Islet of Langerhans (tissue), 1 donor: ENCODE measurements at regions not wholly inside any gene's neighbourhood (a gene's known extent, or its start where the extent isn't known, plus 50 kb on each side); places are given as distances from the start of the nearest gene placed in this dataset.

ENCODE experiments used
- FAIRE-seq: peaks from one replicate; lab custom pipeline; 2011; peaks lifted over from hg19 to GRCh38; lab: Jason Lieb, UNC

- FAIRE-seq = no peak
Measured at GRCh38 chr20:17021481-17021880, 205.4 kb upstream of the PCSK2 start.

DNA sequence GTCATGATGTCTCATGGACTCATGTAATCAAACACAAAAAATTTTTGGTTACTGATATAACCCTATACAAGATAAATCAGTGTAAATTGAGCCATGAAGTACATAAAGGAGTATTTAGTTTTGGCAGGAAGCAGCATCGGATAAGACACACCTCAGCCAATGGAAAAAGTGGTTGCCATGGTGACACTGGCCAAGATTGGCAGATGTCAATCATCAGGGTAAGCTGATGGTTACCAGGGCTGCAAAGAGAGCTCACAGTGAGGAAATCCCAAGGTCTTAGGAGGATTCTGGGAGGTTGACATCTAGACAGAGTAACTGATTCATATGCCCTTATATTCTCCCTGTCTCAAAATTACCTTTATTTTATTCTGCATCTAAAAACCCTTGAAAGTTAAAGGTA lies 203.8 kb upstream of the PCSK2 start:
- FAIRE-seq = no peak

DNA sequence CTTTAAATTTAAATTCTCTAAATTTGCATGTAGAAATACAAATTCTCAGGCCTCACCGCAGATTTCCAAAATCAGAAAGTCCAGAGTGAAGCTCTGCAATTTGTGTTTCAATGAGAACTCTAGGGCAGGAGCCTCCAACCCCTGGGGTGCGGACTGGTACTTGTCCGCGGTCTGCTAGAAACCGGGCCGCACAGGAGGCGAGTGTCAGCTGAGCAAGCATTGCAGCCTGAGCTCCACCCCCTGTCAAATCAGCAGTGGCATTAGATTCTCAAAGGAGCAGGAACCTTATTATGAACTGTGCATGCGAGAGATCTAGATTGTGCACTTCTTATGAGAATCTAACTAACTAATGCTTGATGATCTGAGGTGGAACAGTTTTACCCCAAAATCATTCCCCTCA lies 203.0 kb upstream of the PCSK2 start:
- FAIRE-seq = no peak

DNA sequence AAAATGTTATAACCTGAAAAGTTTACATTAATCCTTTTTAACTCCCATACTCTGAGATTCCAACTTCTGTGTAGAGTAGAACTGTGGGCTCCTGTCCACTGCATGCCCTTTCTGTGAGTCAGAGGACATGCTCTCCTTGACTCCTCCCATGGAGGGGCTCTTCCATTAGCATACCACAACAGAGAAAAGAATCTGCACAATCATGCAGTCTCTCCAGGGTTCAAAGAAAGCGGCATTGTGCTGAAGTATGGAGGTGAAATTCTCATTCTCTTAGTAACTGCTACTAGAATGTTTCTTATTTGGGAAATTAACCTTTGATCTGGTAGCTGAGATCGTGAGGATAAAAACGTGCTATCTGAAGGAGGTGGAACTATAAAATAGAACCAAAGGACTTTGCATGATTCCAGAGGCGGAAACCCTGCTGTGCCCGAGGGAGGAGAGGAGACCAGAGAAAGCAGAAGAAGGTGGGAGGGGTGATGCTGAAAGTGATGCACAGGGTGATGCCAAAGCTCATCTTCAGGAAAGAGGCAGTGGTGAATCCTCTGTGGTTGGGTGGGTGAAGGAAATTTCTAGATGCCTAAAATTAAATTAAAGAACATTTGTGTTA lies 202.2 kb upstream of the PCSK2 start:
- FAIRE-seq = no peak

DNA sequence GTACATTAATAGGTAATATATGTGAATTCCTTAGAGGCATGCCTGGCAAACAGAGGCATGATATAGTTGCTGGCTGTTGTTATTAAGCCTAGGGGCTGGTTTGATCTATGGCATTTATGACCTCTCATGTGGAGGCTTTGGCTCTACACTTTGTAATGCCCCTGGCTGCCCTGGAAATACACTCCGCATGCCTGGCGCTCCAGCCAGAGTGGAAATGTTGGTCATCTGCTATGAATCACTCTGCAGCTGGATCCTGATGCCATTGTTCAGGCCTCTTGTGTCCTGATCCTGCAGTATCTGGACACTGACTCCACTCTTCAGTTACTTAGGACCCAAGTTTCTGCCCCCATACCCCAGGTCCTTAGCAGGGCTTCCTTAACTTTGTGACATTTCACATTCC lies 200.5 kb upstream of the PCSK2 start:
- FAIRE-seq = no peak

DNA sequence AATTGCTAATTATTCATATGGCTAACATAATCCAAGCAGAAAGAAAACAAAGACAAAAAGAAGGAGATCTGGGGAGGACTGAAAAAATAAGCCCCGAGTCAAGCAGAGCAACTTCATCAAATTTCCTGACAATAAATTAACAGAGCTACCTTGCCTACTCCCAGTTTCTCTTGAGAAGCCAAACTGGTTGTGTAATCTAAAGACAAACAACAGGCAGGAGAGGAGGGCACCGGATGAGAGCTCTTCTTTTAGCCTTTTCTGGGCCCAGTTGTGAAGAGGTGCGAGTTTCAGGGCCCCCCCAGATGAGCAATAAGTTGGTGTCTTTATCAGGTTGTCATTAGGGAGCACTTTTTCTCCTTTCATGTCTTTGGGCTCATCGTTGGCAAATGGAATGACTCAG lies 197.1 kb upstream of the PCSK2 start:
- no peak for FAIRE-seq

DNA sequence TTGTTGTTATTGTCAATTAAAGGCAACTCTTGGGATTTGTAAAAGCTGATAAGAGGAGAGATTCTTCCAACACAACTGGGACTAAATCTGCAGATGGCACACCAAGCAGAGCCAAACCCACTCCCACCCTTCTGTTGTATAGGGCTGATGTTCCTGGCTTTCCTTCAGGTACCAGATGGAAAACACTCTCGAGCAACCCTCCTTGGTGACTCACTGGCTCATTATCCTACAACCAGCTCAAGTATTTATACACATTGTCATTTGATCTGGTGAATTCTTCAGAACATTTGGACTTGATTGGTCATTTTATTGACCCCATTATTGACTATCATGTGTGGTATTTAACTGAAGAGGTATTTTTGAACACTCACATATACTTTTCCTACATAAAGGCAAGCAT lies 190.3 kb upstream of the PCSK2 start:
- FAIRE-seq = no peak

- FAIRE-seq = no peak
Measured at GRCh38 chr20:17042122-17042521, 184.7 kb upstream of the PCSK2 start.

- FAIRE-seq = no peak
Measured at GRCh38 chr20:17043323-17043722, 183.5 kb upstream of the PCSK2 start.

GRCh38 chr20:17044891-17045290 lies 181.9 kb upstream of the PCSK2 start:
- no peak for FAIRE-seq

DNA sequence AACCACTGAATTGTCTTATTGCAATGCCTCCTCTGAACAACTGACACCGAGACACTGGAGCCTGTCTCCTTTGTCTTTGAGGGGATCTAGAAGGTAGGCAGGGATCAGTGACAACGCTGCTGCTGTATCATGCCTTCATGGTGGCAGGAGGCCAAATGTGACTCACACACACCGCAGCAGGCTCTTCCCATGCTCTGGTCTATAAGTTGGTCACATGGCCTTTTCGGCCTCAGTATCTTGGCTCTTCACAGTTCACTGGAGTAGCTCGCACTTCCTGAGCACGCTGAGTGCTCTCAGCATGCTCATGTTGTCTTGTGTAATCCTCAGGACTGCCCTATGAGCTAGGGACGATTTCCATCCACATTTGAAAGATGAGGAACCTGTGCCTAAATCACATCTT lies 167.4 kb upstream of the PCSK2 start:
- FAIRE-seq = no peak

DNA sequence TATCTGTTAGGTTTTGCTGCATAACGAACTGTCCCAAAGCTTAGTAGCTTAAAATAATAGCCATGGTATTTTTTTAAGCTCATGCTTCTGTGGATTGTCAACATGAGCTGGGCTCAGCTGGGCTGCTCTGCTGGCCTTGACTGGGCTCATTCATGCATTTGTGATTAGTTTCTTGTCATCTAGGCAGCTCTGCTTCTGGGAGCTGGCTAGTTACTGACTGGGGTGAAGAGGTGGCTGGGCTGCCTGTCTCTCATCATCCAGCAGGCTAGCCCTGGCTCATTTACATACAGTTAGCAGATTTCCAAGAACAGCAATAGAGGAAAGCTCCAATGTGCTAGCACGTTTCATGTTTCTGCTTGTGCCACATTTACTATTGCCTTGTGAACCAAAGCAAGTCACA lies 165.1 kb upstream of the PCSK2 start:
- no peak for FAIRE-seq

GRCh38 chr20:17062712-17063111 lies 164.1 kb upstream of the PCSK2 start:
- FAIRE-seq = no peak

- FAIRE-seq = no peak
Measured at GRCh38 chr20:17066902-17067301, 159.9 kb upstream of the PCSK2 start.

DNA sequence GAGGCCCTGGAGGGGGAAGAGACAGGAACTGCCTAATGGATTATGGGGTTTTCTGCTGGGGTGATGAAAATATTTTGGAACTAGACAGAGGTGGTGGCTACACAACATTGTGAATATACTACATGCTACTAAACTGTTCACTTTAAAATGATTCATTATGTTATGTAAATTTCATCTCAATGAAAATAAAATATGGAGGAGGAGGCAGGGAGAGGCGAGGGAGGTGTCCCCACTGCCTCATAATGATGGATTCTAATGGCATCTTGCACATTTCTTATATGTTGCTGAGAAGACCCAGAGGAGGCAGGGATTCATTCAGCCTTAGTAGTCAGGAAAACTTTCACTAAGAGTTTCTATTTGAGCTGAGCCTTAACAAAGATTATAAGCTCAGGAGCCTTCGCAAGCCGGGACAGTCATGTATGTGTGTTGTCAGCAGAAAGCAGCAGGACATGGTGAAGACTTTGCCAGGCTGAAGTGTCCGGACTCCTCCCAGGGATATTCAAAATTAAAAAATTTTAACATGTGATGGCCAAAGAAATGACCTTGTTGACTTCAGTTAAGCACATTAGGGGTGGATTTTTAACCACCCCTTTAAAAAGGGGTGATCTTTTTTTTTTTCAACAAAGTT lies 158.6 kb upstream of the PCSK2 start:
- no peak for FAIRE-seq

GRCh38 chr20:17077030-17077429 lies 149.8 kb upstream of the PCSK2 start:
- no peak for FAIRE-seq

DNA sequence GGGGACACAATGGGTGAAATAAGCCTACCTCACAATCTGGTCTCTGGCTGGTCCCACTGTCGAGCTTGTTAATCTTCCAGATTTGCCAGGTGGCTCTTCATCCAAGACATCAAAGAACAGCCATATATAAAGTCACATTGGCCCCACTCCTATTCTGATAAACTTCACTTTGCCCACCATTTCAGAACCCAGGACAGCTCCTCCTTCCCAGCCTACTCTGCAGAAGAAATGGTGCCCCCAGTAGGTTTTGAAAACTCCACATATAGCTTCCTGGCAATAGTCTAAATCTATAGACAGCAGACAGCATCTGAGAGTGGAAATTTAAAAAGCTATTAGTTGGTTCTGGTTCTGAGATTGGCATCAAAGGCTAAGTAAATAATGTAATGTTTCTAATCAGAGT lies 143.1 kb upstream of the PCSK2 start:
- FAIRE-seq = no peak

DNA sequence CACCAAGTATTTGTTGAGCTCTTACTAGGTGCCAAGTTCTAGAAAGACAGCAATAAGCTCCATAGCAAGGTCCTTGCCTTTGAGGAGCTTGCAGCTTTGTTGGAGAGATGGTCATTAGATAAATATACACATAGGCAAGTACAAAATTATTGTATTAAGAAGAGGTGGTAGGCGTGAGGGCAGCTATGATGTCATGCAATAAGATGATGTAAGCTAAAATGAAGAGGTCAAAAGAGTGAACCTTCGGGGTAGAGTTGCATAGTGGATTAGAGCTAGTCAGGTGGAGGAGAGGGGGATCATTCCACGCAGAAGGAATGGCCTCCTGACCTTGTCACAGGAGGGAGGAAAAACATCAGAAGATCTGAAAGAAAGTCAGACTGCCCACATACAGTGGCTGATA lies 141.9 kb upstream of the PCSK2 start:
- FAIRE-seq = no peak

GRCh38 chr20:17093782-17094181 lies 133.1 kb upstream of the PCSK2 start:
- peak; percentile 69 for FAIRE-seq

GRCh38 chr20:17097603-17098002 lies 129.2 kb upstream of the PCSK2 start:
- FAIRE-seq = no peak

DNA sequence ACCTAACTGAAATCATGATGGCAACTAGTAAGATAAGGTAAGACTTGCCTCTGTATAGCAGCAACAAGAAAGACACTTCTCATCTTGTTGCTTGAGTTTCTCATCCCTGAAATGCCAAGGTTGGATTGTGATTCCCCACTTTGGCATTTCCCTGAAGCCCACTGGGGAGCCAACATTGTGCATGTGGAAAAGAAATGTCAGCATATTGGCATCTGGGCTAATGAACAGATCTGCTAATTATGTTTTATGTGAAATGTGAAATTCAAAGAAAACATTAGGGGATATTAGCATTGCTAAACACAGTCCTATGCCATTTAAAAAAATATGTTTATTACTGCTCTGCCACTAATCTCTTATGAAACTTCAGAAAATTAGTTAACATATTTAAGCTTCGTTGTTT lies 126.3 kb upstream of the PCSK2 start:
- no peak for FAIRE-seq

DNA sequence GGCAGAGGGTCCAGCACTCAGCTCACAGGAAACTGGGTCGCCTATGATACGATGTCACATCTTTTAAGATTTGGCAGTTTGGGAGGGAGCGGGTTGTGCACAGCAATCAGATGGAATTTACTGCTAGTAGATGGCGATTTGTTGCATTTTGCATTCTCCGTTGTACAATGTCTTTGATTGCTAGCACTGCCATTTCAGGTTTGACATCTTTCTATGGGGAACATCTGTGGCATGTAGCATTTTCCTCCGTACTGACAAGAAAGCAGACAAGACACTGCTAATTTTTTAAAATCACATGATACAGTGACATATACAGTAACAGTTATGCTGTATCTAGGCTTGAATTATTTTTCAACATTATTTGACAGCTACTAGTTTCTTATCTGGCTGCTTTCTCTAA lies 119.7 kb upstream of the PCSK2 start:
- no peak for FAIRE-seq

- FAIRE-seq = no peak
Measured at GRCh38 chr20:17108896-17109295, 117.9 kb upstream of the PCSK2 start.

DNA sequence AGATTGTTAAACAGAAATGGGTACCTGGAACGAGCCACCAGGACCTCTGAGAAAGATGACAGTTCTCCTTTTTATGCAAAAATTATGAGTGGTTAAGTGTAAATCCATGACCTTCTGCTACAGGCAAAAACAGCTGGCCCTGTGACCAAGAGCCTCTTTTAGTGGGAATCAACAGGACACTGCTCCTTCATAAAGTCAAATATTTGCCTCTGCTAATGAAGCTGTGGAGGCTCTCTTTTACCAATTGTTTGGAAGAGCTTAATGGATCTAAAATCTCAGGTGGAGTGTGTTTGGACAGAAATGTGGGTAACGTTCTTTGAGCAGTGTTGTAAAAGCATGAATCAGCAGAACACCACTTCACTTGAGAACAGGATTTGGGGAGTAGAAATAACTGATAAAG lies 117.5 kb upstream of the PCSK2 start:
- peak; percentile 96 for FAIRE-seq

DNA sequence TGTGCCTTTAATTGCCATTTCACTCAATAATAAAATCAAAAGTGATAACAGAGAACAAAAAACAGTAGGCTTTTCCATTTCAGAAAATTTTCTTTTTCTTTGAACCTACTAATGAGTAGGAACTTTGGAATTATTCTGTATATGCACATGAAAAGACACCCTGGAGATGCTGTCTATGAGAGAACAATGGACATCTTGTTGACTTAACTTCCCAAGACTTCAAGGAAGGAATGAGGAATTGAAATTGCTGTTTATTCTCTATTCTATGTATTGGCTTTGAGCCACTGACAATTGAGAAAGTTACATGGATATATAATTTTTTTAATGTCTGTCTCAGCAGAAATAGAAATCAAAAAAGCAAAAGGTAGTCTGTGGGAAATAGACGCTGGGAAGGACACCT lies 98.6 kb upstream of the PCSK2 start:
- no peak for FAIRE-seq
